ENCODE measurements at regions not wholly inside any gene's neighbourhood (a gene's known extent, or its start where the extent isn't known, plus 50 kb on each side); places are given as distances from the start of the nearest gene placed in this dataset.

DNA sequence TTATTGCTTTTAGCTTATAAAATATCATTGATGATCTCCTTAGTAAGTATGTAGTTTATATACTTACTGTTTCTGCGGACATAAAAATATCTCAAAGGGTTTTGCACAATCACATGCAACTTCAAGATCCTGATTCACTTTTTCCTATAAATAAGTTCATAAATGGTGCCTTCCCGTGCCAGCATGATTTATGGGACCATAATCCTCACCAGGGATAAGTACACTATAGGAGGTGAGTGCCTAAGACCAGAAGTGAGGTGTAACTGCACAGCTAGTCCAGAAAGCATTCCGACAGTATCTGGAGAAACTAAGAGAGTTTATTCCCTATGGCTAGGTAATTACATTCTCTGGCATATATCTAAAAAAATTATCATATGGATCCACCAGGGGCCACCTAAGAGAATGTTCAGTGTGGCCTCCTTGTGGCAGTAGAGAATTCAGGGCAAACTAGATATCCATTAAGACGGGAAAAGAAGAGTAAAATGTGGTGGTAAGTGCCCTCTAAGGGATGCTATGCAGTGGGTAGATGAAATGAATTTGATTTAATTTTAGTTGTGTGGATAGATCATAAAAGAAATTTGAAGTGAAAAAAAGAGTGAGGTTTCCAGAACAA is 402.5 kb upstream of the SLC24A2 start:
- intact Hi-C loops (cut with DNase I; ENCODE audit: low total_unique reads) = no loop called here
- TF ChIP-seq POLR2AphosphoS5 (IDR thresholded peaks at IDR 0.05) (no peak), POLR2A (IDR thresholded peaks at IDR 0.05) (no peak)
- TF ChIP-seq, protein P1, sequence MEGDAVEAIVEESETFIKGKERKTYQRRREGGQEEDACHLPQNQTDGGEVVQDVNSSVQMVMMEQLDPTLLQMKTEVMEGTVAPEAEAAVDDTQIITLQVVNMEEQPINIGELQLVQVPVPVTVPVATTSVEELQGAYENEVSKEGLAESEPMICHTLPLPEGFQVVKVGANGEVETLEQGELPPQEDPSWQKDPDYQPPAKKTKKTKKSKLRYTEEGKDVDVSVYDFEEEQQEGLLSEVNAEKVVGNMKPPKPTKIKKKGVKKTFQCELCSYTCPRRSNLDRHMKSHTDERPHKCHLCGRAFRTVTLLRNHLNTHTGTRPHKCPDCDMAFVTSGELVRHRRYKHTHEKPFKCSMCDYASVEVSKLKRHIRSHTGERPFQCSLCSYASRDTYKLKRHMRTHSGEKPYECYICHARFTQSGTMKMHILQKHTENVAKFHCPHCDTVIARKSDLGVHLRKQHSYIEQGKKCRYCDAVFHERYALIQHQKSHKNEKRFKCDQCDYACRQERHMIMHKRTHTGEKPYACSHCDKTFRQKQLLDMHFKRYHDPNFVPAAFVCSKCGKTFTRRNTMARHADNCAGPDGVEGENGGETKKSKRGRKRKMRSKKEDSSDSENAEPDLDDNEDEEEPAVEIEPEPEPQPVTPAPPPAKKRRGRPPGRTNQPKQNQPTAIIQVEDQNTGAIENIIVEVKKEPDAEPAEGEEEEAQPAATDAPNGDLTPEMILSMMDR (IDR thresholded peaks at IDR 0.05 in 8 of 11, conservative IDR thresholded peaks at IDR 0.05 in 3 of 11) = no peak
- 78 to 87% (median 84%) methylated on average over 4 of the region's 4 CpGs for whole genome bisulfite sequencing, 5 donors

DNA sequence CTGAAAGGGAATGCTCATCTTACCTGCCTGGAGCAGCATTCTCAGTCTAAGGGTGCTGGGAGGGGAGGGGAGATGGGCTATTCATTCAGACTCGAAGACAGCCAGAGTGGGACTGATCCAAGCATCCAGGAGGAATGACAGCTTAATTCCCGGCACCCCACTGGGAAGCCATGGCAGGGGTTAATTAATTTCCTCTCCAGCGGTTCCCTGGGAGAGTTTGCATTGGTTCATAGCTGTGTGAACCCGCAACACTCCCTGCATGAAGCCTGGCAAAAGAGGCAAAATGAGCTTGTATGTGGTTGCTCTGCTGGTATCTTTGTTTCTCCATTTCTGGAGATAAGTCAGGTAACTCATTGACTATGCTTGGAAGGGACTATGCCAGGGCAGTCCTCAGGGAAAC is 401.0 kb upstream of the SLC24A2 start:
- TF ChIP-seq, protein P1 (IDR thresholded peaks at IDR 0.05 in 8 of 11, conservative IDR thresholded peaks at IDR 0.05 in 3 of 11) = no peak
- TF ChIP-seq POLR2AphosphoS5 (IDR thresholded peaks at IDR 0.05) (no peak), POLR2A (IDR thresholded peaks at IDR 0.05) (no peak)
- 64 to 81% (median 75%) methylated on average over 4 of the region's 4 CpGs for WGBS, 5 donors
- Histone ChIP-seq H3K27me3 (replicated peaks in 1 of 7) (no peaks in the 10 kb centered on the region), H3K4me1 (peaks cover 0 to 4% (median 0%) of the 10 kb centered on the region in 6 donors), H3K36me3 (no peaks in the 10 kb centered on the region), H3K9me3 (peaks cover 0 to 2% (median under 1%) of the 10 kb centered on the region in 8 donors), H3K4me3 (no peak overlapping the region), H3K27ac (no peak overlapping the region)
- intact Hi-C loops (cut with DNase I; ENCODE audit: low total_unique reads) = no loop called here
- no peak for DNase-seq

More for the DNA sequence above, 402.5 kb upstream of the SLC24A2 start:
- H3K36me3 ChIP-seq = no peaks in the 10 kb centered on the region
- no peaks in the 10 kb centered on the region for H3K27me3 ChIP-seq (replicated peaks in 1 of 7)
- H3K4me3 ChIP-seq = no peak overlapping the region
- peaks cover 0 to 17% (median 14%) of the 10 kb centered on the region in 8 donors for H3K9me3 ChIP-seq
- no peak for DNase-seq
- no peak overlapping the region for H3K27ac ChIP-seq
- peaks cover 0 to 4% (median 0%) of the 10 kb centered on the region in 6 donors for H3K4me1 ChIP-seq

DNA sequence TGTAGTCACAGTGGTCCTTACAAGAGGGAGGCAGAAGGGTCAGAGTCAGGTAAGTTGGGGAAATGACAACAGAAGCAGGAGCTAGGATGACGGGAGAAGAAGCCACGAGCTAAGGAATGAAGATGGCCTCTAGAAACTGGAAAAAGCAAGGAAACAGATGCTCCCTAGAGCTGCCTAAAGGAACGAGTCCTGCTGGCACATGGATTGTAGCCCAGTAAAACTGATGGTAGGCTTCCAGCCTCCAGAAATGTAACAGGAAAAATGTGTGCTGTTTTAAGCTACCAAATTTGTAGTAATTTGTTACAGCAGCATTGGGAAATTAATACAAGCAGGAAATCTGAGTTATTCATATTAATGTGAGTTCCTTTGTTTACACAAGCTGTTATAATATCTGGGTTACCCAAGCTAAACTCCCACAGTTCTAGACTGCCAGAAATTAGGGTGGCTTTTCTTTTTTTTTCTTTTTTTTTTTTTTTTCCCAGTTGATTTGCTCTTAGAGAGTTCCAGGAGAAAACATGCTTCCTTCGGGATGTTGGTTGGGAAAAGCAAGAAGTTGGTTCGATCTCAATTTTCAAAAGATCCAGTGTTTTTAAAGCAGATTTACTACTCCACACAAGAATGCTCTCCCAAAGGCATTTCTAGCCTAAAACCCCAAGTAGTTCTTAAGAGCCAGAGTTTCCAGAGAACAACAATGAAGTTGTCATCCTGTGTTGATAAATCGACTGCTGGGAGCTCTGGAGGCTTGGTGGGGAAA is 400.0 kb upstream of the SLC24A2 start:
- DNase-seq = no peak
- no peak overlapping the region for H3K27ac ChIP-seq
- H3K36me3 ChIP-seq = no peaks in the 10 kb centered on the region
- TF ChIP-seq POLR2AphosphoS5 (IDR thresholded peaks at IDR 0.05) = no peak
- TF ChIP-seq POLR2A (IDR thresholded peaks at IDR 0.05) = no peak
- TF ChIP-seq, protein P1 (IDR thresholded peaks at IDR 0.05 in 8 of 11, conservative IDR thresholded peaks at IDR 0.05 in 3 of 11) = no peak
- no peaks in the 10 kb centered on the region for H3K27me3 ChIP-seq (replicated peaks in 1 of 7)
- no peak overlapping the region for H3K4me3 ChIP-seq
- H3K4me1 ChIP-seq = peaks cover 0 to 4% (median 0%) of the 10 kb centered on the region in 6 donors
- H3K9me3 ChIP-seq = no peaks in the 10 kb centered on the region
- intact Hi-C loops (cut with DNase I; ENCODE audit: low total_unique reads) = no loop called here
- 61 to 72% (median 65%) methylated on average over 6 of the region's 6 CpGs for WGBS, 5 donors

DNA sequence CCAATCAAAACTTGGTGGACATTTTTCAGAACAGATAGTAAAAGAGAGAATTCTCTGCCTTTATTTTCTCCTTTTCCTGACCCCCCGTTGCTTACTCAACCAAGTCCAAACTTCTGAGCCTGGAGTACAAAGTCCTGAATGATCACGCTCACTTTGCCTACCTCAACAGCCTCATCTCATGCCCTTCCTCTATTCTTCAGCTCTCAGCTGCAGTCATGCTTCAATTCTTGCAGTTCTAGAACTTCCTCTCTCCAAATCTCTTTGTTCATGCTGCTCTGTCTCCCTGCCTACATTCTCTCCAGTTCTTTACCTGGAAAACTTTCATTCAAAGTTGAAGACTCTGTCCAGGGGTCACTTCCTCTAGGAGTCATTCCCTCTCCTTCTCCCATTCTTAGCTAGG is 398.5 kb upstream of the SLC24A2 start:
- Histone ChIP-seq H3K36me3 (no peaks in the 10 kb centered on the region), H3K9me3 (peaks cover 0 to 2% (median 0%) of the 10 kb centered on the region in 8 donors), H3K27me3 (replicated peaks in 1 of 7) (no peaks in the 10 kb centered on the region), H3K4me3 (no peak overlapping the region), H3K4me1 (peaks cover 0 to 4% (median 0%) of the 10 kb centered on the region in 6 donors), H3K27ac (no peak overlapping the region)
- intact Hi-C loops (cut with DNase I; ENCODE audit: low total_unique reads) = no loop called here
- 41 to 58% (median 45%) methylated on average over 2 of the region's 2 CpGs for WGBS, 5 donors
- no peak for DNase-seq
- no peak for TF ChIP-seq POLR2AphosphoS5 (IDR thresholded peaks at IDR 0.05)
- TF ChIP-seq POLR2A (IDR thresholded peaks at IDR 0.05) = no peak
- TF ChIP-seq, protein P1 (IDR thresholded peaks at IDR 0.05 in 8 of 11, conservative IDR thresholded peaks at IDR 0.05 in 3 of 11) = no peak

Measured in spleen (tissue), 11 donors.